Endothelial cell of umbilical vein (primary cell): ENCODE measurements at regions not wholly inside any gene's neighbourhood (a gene's known extent, or its start where the extent isn't known, plus 50 kb on each side); places are given as distances from the start of the nearest gene placed in this dataset.
"Not testable (repeated sequence)": the region's sequence is repeated elsewhere in the genome, so short reads cannot be mapped to it uniquely, and the experiment has no call there.

Experiments used
- FOS ChIP-seq: IDR thresholded peaks from 2 replicates; pipeline ENCODE4 v1.6.1; 2011; ENCODE audit warnings: mild to moderate bottlenecking, low read length, moderate library complexity, borderline replicate concordance; ENCODE audit not compliant: insufficient read depth
- JUN ChIP-seq: IDR thresholded peaks from 2 replicates; pipeline ENCODE4 v1.6.1; 2011; ENCODE audit warnings: borderline replicate concordance, low read depth; ENCODE audit not compliant: insufficient read length, insufficient read depth
- MYC ChIP-seq: IDR thresholded peaks from one replicate; pipeline ENCODE4 v1.6.1; 2011; ENCODE audit warnings: mild to moderate bottlenecking, low read depth, low read length
- POLR2A ChIP-seq: IDR thresholded peaks from 2 replicates; pipeline ENCODE4 v1.6.1; 2012; ENCODE audit warnings: low read depth, mild to moderate bottlenecking, control low read depth, low read length
- POLR2AphosphoS5 ChIP-seq: IDR thresholded peaks from 2 replicates; pipeline ENCODE4 v1.6.1; 2012; ENCODE audit warnings: low read depth, mild to moderate bottlenecking, control low read depth, low read length, moderate library complexity; ENCODE audit not compliant: insufficient read depth
- TF ChIP-seq, protein P1 (sequence below), 2 donors: IDR thresholded peaks; 1 replicate in 1 of 2; 2 replicates in 1 of 2; pipeline ENCODE4 v1.5.1; 2011; ENCODE audit warnings: low read length in 2 of 2, mild to moderate bottlenecking in 2 of 2, moderate library complexity in 2 of 2, control low read depth in 1 of 2, inconsistent platforms in 1 of 2, low read depth in 1 of 2; ENCODE audit not compliant: insufficient read depth in 1 of 2; ENCODE audit errors: extremely low read depth in 1 of 2
- TF ChIP-seq, protein P2 (sequence below): IDR thresholded peaks from 2 replicates; pipeline ENCODE4 v1.6.1; 2011; ENCODE audit not compliant: insufficient read depth, insufficient read length

DNA sequence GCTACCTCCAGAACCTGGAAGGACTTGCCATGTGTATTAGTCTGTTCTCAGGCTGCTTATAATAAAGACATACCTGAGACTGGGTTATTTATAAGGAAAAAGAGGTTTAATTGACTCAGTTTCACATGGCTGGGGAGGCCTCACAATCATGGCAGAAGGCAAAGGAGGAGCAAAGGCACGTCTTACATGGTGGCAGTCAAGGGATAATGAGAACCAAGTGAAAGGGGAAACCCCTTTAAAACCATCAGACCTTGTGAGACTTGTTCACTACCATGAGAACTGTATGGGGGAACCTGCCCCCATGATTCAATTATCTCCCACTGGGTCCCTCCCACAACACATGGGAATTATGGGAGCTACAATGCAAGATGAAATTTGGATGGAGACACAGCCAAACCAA, 62.3 kb upstream of the CCNY start:
- TF ChIP-seq POLR2A, JUN, MYC, FOS, POLR2AphosphoS5: not testable (repeated sequence)
- TF ChIP-seq, protein P1, sequence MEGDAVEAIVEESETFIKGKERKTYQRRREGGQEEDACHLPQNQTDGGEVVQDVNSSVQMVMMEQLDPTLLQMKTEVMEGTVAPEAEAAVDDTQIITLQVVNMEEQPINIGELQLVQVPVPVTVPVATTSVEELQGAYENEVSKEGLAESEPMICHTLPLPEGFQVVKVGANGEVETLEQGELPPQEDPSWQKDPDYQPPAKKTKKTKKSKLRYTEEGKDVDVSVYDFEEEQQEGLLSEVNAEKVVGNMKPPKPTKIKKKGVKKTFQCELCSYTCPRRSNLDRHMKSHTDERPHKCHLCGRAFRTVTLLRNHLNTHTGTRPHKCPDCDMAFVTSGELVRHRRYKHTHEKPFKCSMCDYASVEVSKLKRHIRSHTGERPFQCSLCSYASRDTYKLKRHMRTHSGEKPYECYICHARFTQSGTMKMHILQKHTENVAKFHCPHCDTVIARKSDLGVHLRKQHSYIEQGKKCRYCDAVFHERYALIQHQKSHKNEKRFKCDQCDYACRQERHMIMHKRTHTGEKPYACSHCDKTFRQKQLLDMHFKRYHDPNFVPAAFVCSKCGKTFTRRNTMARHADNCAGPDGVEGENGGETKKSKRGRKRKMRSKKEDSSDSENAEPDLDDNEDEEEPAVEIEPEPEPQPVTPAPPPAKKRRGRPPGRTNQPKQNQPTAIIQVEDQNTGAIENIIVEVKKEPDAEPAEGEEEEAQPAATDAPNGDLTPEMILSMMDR (IDR thresholded peaks at IDR 0.05; ENCODE audit: extremely low read depth in 1 of 2, insufficient read depth in 1 of 2, low read depth in 1 of 2, low read length in 2 of 2): not testable (repeated sequence)
- TF ChIP-seq, protein P2, sequence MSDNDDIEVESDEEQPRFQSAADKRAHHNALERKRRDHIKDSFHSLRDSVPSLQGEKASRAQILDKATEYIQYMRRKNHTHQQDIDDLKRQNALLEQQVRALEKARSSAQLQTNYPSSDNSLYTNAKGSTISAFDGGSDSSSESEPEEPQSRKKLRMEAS: not testable (repeated sequence)
